LoVo (cell line): ENCODE measurements at regions not wholly inside any gene's neighbourhood (a gene's known extent, or its start where the extent isn't known, plus 50 kb on each side); places are given as distances from the start of the nearest gene placed in this dataset.

Experiments used
- DNase-seq: peaks from one replicate; pipeline ENCODE4 v3.0.0-alpha.2; 2016; ENCODE audit warnings: low spot score

- DNase-seq: no peak
Observed at GRCh38 chr4:131063878-131064277, 1967.9 kb downstream of the C4orf33 start.

GRCh38 chr4:131081069-131081468 lies 1985.1 kb downstream of the C4orf33 start:
- DNase-seq: no peak

GRCh38 chr4:131084997-131085396 lies 1989.0 kb downstream of the C4orf33 start:
- no peak for DNase-seq

- peak; percentile 38 for DNase-seq
Observed at GRCh38 chr4:131091896-131092295, 1995.9 kb downstream of the C4orf33 start.

- no peak for DNase-seq
Observed at GRCh38 chr4:131093303-131093702, 1997.4 kb downstream of the C4orf33 start.

- DNase-seq: no peak
Observed at GRCh38 chr4:131098976-131099375, 2003.0 kb downstream of the C4orf33 start.

- no peak for DNase-seq
Observed at GRCh38 chr4:131113273-131113672, 2017.3 kb downstream of the C4orf33 start.

GRCh38 chr4:131113704-131114103 lies 2017.8 kb downstream of the C4orf33 start:
- no peak for DNase-seq

- no peak for DNase-seq
Observed at GRCh38 chr4:131119661-131120060, 2023.7 kb downstream of the C4orf33 start.

GRCh38 chr4:131137196-131137595 lies 2011.9 kb upstream of the PCDH10 start:
- no peak for DNase-seq

GRCh38 chr4:131159261-131159660 lies 1989.8 kb upstream of the PCDH10 start:
- DNase-seq: no peak

GRCh38 chr4:131192318-131192717 lies 1956.8 kb upstream of the PCDH10 start:
- DNase-seq: no peak

GRCh38 chr4:131207589-131207988 lies 1941.5 kb upstream of the PCDH10 start:
- no peak for DNase-seq

- no peak for DNase-seq
Observed at GRCh38 chr4:131248314-131248713, 1900.8 kb upstream of the PCDH10 start.

- no peak for DNase-seq
Observed at GRCh38 chr4:131251321-131251720, 1897.8 kb upstream of the PCDH10 start.

GRCh38 chr4:131257241-131257640 lies 1891.9 kb upstream of the PCDH10 start:
- no peak for DNase-seq

- no peak for DNase-seq
Observed at GRCh38 chr4:131258361-131258760, 1890.7 kb upstream of the PCDH10 start.

- DNase-seq: no peak
Observed at GRCh38 chr4:131288441-131288840, 1860.7 kb upstream of the PCDH10 start.

GRCh38 chr4:131296192-131296591 lies 1852.9 kb upstream of the PCDH10 start:
- no peak for DNase-seq

GRCh38 chr4:131302108-131302507 lies 1847.0 kb upstream of the PCDH10 start:
- DNase-seq: no peak

- DNase-seq: no peak
Observed at GRCh38 chr4:131304686-131305085, 1844.4 kb upstream of the PCDH10 start.

GRCh38 chr4:131309628-131310027 lies 1839.5 kb upstream of the PCDH10 start:
- DNase-seq: no peak

GRCh38 chr4:131316086-131316485 lies 1833.0 kb upstream of the PCDH10 start:
- DNase-seq: no peak

- DNase-seq: no peak
Observed at GRCh38 chr4:131337936-131338335, 1811.2 kb upstream of the PCDH10 start.

- DNase-seq: no peak
Observed at GRCh38 chr4:131339137-131339536, 1810.0 kb upstream of the PCDH10 start.
